MCF 10A (cell line): ENCODE measurements at regions not wholly inside any gene's neighbourhood (a gene's known extent, or its start where the extent isn't known, plus 50 kb on each side); places are given as distances from the start of the nearest gene placed in this dataset.
"Not testable (repeated sequence)": the region's sequence is repeated elsewhere in the genome, so short reads cannot be mapped to it uniquely, and the experiment has no call there.

Experiments
- BruUV-seq: library from RNA; stranded (reverse); fragments of 400-500 nt; replicated peaks from 2 replicates; lab custom pipeline; 2021; lab: Mats Ljungman, UMichigan
- CTCF ChIA-PET: fragments of 300-600 bp; sonication (Branson Sonifier 250); formaldehyde crosslinking; extraction: SDS; loops from one replicate; lab custom pipeline; 2021; ENCODE audit warnings: antibody characterized with exemption, inconsistent platforms; lab: Yijun Ruan, JAX
- POLR2A ChIA-PET: fragments of 300-600, 350-650 bp; sonication (Branson Sonifier 250); formaldehyde crosslinking; extraction: SDS; loops from one replicate; lab custom pipeline; 2020; ENCODE audit warnings: antibody characterized with exemption, inconsistent platforms; lab: Yijun Ruan, JAX
- DNase-seq: peaks from one replicate; pipeline ENCODE4 v3.0.0-alpha.2; 2018; ENCODE audit not compliant: unreplicated experiment
- H3K27ac Mint-ChIP-seq: one replicate; pipeline ENCODE4 v1.8.0; 2022; ENCODE audit warnings: mild to moderate bottlenecking, low read depth, mixed read lengths; ENCODE audit not compliant: unreplicated experiment
- H3K27me3 Mint-ChIP-seq: one replicate; pipeline ENCODE4 v1.8.0; 2022; ENCODE audit warnings: mixed read lengths; ENCODE audit not compliant: insufficient read depth, unreplicated experiment
- H3K36me3 Mint-ChIP-seq: one replicate; pipeline ENCODE4 v1.8.0; 2022; ENCODE audit warnings: mild to moderate bottlenecking, moderate library complexity, mixed read lengths; ENCODE audit not compliant: insufficient read depth, unreplicated experiment
- H3K4me1 Mint-ChIP-seq: one replicate; pipeline ENCODE4 v1.8.0; 2022; ENCODE audit warnings: mixed read lengths; ENCODE audit not compliant: insufficient read depth, unreplicated experiment
- H3K4me3 Mint-ChIP-seq: one replicate; pipeline ENCODE4 v1.8.0; 2022; ENCODE audit warnings: mild to moderate bottlenecking, moderate library complexity, mixed read lengths; ENCODE audit not compliant: unreplicated experiment
- H3K9me3 Mint-ChIP-seq: one replicate; pipeline ENCODE4 v1.8.0; 2022; ENCODE audit warnings: mixed read lengths; ENCODE audit not compliant: unreplicated experiment
- intact Hi-C: fragments of 100-400 bp; cut with micrococcal nuclease; formaldehyde crosslinking; loops from 2 replicates; pipeline ENCODE4 v1.14.1; 2022
- TF ChIP-seq, protein P1 (sequence below): fragments of 200-600 bp; IDR thresholded peaks from one replicate; pipeline ENCODE4 v1.8.0; 2022; ENCODE audit warnings: antibody characterized with exemption, mild to moderate bottlenecking; ENCODE audit not compliant: unreplicated experiment

- H3K27ac Mint-ChIP-seq: peak overlapping the region; percentile 36
- no peaks in the 10 kb centered on the region for H3K36me3 Mint-ChIP-seq
- POLR2A ChIA-PET: no interaction called here
- peaks cover 12% of the 10 kb centered on the region for H3K4me1 Mint-ChIP-seq
- H3K4me3 Mint-ChIP-seq: no peak overlapping the region
- DNase-seq: no peak
- TF ChIP-seq, protein P1, sequence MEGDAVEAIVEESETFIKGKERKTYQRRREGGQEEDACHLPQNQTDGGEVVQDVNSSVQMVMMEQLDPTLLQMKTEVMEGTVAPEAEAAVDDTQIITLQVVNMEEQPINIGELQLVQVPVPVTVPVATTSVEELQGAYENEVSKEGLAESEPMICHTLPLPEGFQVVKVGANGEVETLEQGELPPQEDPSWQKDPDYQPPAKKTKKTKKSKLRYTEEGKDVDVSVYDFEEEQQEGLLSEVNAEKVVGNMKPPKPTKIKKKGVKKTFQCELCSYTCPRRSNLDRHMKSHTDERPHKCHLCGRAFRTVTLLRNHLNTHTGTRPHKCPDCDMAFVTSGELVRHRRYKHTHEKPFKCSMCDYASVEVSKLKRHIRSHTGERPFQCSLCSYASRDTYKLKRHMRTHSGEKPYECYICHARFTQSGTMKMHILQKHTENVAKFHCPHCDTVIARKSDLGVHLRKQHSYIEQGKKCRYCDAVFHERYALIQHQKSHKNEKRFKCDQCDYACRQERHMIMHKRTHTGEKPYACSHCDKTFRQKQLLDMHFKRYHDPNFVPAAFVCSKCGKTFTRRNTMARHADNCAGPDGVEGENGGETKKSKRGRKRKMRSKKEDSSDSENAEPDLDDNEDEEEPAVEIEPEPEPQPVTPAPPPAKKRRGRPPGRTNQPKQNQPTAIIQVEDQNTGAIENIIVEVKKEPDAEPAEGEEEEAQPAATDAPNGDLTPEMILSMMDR: no peak
- no TSS peak for BruUV-seq
- CTCF ChIA-PET: interaction anchor here (0.7 kb wide), 1 partner anchor 326 kb away, joined by 3 read pairs; no protein-coding TSS in a partner anchor
- no peaks in the 10 kb centered on the region for H3K27me3 Mint-ChIP-seq
- intact Hi-C loops: no loop called here
- peaks cover 16% of the 10 kb centered on the region for H3K9me3 Mint-ChIP-seq
These were observed 1418.0 kb downstream of the STIM2 start for GRCh38 chr4:28278676-28279075.

DNA sequence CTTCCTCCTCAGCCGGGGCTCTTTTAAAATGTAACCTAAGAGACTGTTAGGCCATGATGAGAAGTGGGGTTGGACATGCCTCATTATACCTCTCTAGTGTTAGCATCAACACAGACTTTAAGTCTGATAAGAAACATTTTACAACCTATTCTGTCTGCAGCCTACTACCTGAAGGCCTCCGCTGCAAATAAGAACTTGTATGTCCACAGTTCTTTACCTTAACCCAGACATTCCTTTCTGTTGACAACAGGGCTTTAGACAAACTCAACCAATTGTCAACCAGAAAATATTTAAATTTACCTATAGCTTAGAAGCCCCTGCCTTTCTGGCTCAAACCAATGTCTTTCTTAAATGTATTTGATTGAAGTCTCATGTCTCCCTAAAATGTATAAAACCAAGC lies 1418.6 kb downstream of the STIM2 start:
- DNase-seq: no peak
- ChIA-PET CTCF (interaction anchor here (0.7 kb wide), 1 partner anchor 326 kb away, joined by 3 read pairs; no protein-coding TSS in a partner anchor), POLR2A (no interaction called here)
- BruUV-seq: no TSS peak
- no peaks in the 10 kb centered on the region for H3K36me3 Mint-ChIP-seq
- H3K4me3 Mint-ChIP-seq: no peak overlapping the region
- no peaks in the 10 kb centered on the region for H3K27me3 Mint-ChIP-seq
- intact Hi-C loops: no loop called here
- H3K27ac Mint-ChIP-seq: peak overlapping the region; percentile 36
- peaks cover 15% of the 10 kb centered on the region for H3K9me3 Mint-ChIP-seq
- H3K4me1 Mint-ChIP-seq: peaks cover 12% of the 10 kb centered on the region
- TF ChIP-seq, protein P1: no peak

DNA sequence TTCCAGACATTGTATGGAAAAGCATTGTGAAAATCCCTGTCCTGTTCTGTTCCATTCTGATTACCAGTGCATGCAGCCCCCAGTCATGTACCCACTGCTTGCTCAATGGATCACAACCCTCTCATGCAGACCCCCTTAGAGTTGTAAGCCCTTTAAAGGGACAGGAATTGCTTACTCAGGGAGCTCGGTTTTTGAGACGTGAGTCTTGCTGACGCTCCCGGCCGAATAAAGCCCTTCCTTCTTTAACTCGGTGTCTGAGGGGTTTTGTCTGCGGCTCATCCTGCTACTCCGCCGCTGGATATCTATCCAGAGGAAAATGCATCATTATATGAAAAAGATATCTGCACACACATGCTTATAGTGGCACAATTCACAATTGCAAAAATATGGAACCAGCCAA lies 1425.6 kb downstream of the STIM2 start:
- POLR2A ChIA-PET, H3K4me3 Mint-ChIP-seq, H3K4me1 Mint-ChIP-seq, H3K27ac Mint-ChIP-seq, H3K36me3 Mint-ChIP-seq, intact Hi-C loops, H3K9me3 Mint-ChIP-seq, BruUV-seq, DNase-seq, H3K27me3 Mint-ChIP-seq, CTCF ChIA-PET: not testable (repeated sequence)

- no peaks in the 10 kb centered on the region for H3K27me3 Mint-ChIP-seq
- H3K4me3 Mint-ChIP-seq: no peak overlapping the region
- ChIA-PET POLR2A (no interaction called here), CTCF (no interaction called here)
- H3K9me3 Mint-ChIP-seq: peaks cover 7% of the 10 kb centered on the region
- TF ChIP-seq, protein P1: no peak
- peak overlapping the region; percentile 69 for H3K27ac Mint-ChIP-seq
- no peaks in the 10 kb centered on the region for H3K36me3 Mint-ChIP-seq
- peaks cover 7% of the 10 kb centered on the region for H3K4me1 Mint-ChIP-seq
- intact Hi-C loops: no loop called here
- peak; percentile 83 for DNase-seq
- no TSS peak for BruUV-seq
These were observed 1427.2 kb downstream of the STIM2 start for GRCh38 chr4:28287831-28288233.

- no peak for DNase-seq
- Mint-ChIP-seq H3K36me3 (no peaks in the 10 kb centered on the region), H3K27me3 (no peaks in the 10 kb centered on the region), H3K4me1 (no peaks in the 10 kb centered on the region), H3K27ac (no peak overlapping the region), H3K4me3 (no peak overlapping the region), H3K9me3 (peaks cover 7% of the 10 kb centered on the region)
- POLR2A ChIA-PET: no interaction called here
- intact Hi-C loops: no loop called here
- TF ChIP-seq, protein P1: no peak
- no TSS peak for BruUV-seq
- CTCF ChIA-PET: no interaction called here
These were observed 1435.6 kb downstream of the STIM2 start for GRCh38 chr4:28296239-28296638.
